GM12865 (cell line): ENCODE measurements at regions not wholly inside any gene's neighbourhood (a gene's known extent, or its start where the extent isn't known, plus 50 kb on each side); places are given as distances from the start of the nearest gene placed in this dataset.
"Not testable (repeated sequence)": the region's sequence is repeated elsewhere in the genome, so short reads cannot be mapped to it uniquely, and the experiment has no call there.

Source experiments
- DNase-seq: peaks from one replicate; pipeline ENCODE4 v3.0.0; 2010; ENCODE audit warnings: low read depth
- H3K4me3 ChIP-seq: 2 replicates; pipeline ENCODE4 v1.5.1; 2011; ENCODE audit warnings: mild to moderate bottlenecking, low read depth, low read length, control low read depth
- TF ChIP-seq, protein P1 (sequence below): IDR thresholded peaks from 2 replicates; pipeline ENCODE4 v1.5.1; 2011; ENCODE audit warnings: low read length, control low read depth, low read depth, inconsistent platforms; ENCODE audit not compliant: insufficient read depth; ENCODE audit errors: missing control alignments

GRCh38 chr1:80540149-80540548 lies 1260.6 kb upstream of the ADGRL2 start:
- H3K4me3 ChIP-seq, result no peak overlapping the region
- TF ChIP-seq, protein P1, sequence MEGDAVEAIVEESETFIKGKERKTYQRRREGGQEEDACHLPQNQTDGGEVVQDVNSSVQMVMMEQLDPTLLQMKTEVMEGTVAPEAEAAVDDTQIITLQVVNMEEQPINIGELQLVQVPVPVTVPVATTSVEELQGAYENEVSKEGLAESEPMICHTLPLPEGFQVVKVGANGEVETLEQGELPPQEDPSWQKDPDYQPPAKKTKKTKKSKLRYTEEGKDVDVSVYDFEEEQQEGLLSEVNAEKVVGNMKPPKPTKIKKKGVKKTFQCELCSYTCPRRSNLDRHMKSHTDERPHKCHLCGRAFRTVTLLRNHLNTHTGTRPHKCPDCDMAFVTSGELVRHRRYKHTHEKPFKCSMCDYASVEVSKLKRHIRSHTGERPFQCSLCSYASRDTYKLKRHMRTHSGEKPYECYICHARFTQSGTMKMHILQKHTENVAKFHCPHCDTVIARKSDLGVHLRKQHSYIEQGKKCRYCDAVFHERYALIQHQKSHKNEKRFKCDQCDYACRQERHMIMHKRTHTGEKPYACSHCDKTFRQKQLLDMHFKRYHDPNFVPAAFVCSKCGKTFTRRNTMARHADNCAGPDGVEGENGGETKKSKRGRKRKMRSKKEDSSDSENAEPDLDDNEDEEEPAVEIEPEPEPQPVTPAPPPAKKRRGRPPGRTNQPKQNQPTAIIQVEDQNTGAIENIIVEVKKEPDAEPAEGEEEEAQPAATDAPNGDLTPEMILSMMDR, result no peak
- no peak for DNase-seq

- H3K4me3 ChIP-seq, DNase-seq: not testable (repeated sequence)
These were observed 1261.4 kb upstream of the ADGRL2 start for GRCh38 chr1:80539298-80539697.

GRCh38 chr1:80536461-80536860 lies 1264.3 kb upstream of the ADGRL2 start:
- DNase-seq, result no peak
- no peak overlapping the region for H3K4me3 ChIP-seq
- TF ChIP-seq, protein P1, result no peak

- TF ChIP-seq, protein P1, result no peak
- no peak overlapping the region for H3K4me3 ChIP-seq
- no peak for DNase-seq
These were observed 1265.3 kb upstream of the ADGRL2 start for GRCh38 chr1:80535466-80535865.

DNA sequence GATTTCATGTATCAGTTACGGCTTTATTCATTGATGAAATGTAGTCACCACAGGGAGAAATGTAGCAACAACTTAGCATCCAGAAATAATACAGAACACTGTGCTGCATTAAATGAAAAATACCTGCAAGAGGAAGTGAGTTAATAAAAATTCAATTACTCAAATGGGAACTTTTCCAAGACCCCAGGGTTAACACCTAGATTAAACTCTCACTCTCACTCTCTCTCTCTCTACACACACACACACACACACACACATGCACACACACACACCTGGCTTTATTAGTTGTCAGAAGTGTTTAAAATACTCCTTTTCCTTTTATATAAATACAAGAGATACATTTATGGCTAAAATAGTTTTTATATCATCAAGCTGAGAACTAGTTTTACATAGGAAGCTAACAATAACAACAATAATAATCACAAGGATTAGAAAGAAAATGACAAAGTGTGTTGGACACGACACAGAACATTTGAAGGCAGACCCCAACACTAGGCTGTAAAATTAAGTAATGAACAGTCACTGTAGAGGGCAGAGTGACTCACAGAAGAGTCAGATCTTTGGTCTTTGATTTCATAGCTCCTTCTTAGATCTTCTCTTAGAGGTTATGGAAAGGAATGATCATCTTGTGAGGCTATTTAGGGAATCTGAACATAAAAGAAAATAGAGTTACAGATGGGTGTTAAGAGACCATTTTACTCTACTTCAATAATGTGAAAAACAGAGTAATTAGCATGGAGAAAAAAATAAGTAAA lies 1266.0 kb upstream of the ADGRL2 start:
- TF ChIP-seq, protein P1, result no peak
- no peak overlapping the region for H3K4me3 ChIP-seq
- DNase-seq, result no peak

- no peak overlapping the region for H3K4me3 ChIP-seq
- DNase-seq, result no peak
- TF ChIP-seq, protein P1, result no peak
These were observed 1266.9 kb upstream of the ADGRL2 start for GRCh38 chr1:80533775-80534334.

GRCh38 chr1:80533093-80533492 lies 1267.6 kb upstream of the ADGRL2 start:
- no peak for DNase-seq
- TF ChIP-seq, protein P1, result no peak
- H3K4me3 ChIP-seq, result no peak overlapping the region
